ENCODE measurements at regions not wholly inside any gene's neighbourhood (a gene's known extent, or its start where the extent isn't known, plus 50 kb on each side); places are given as distances from the start of the nearest gene placed in this dataset.

DNA sequence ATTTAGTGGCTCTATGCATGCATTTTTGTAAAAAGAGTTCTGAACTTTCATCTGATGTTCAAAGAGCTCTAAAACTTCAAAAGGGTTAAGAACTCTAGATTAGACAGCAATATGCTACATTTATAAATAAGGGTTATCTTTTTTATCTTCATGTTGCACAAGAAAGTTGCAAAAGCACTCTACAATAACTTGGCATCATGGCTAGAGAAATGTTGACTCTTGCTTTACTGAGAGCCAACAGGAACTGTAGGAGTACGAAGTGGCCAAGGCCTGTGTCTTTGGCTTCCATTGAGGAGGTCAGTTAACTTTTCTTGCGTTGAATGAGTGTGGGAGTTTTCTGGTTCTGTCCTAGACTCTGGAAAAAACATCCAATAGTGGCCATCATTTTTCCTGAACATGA is 516.9 kb downstream of the TFAP2B start:
- DNase-seq = no peak

DNA sequence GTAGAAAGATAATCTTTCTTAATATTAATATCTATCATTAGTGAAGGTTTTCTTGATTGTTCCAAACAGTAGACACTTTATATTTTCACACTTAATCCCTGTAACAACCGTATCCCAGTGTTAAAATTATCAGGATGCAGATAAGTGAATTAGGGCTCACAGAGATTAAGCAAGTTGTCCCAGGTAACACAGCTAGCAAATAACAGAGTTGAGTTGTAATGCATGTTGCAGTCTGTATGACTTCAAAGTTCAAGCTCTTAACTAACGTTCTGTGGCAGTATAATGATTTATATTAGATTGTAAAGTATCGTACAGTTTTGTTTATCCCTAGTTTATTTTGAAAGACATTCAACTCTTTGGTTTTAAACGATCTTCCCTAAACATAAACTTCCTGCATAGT is 517.5 kb downstream of the TFAP2B start:
- DNase-seq = no peak

DNA sequence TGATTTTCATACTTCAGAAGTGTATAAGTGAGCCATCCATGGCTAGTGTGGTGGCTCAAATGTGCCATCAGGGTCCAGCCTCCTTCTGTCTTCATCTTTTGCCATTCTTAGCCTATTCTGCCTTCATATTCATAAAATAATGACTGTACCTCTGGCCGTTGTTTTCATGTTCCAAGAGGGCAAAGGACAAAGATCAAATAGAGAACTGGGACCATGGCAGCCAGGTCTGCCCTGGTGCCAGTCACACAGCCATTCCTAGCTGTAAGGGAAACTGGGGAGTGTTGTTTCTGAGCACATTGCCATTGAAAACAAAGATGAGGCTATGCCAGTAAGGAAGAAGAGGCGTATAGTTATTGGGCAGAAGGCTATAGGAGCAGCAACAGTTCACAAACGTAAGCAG is 518.6 kb downstream of the TFAP2B start:
- no peak for DNase-seq

DNA sequence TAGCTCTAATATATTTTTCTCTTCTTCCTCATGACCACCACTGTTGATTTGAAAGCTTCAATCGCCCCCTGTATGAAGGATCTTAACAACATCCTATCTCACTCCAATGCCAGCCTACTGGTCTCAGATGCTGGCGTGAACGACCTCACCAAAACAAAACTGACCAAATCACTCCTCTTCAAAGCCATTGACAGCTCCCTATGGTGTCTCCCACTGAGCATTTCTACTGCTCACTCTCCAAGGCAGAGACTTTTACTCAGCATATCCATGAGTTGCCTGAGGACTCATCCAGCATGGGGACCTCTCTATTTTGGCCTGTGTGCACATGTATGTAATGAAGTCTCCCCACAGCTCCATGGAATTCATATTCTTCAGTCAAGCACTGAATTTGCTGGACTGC is 520.4 kb downstream of the TFAP2B start:
- DNase-seq = no peak

DNA sequence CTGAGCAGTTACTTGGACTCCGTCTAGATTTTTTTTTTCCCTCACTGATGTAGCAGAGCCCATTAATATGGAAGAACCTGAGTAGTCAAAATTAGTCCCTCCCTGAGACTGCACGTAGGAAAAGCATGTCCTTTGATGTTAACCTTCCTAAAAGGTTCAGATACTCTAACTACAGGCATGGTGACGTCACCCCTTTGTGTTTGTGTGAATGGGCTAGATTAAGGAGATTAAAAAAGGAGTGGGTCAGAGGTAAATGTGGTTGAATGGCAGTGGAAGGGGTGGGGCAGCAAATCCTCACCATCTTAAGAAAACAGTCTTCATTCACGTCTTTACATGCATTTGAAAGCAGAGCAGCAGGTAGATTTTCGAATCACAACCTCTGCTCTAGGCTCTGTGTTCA is 521.1 kb downstream of the TFAP2B start:
- no peak for DNase-seq

DNA sequence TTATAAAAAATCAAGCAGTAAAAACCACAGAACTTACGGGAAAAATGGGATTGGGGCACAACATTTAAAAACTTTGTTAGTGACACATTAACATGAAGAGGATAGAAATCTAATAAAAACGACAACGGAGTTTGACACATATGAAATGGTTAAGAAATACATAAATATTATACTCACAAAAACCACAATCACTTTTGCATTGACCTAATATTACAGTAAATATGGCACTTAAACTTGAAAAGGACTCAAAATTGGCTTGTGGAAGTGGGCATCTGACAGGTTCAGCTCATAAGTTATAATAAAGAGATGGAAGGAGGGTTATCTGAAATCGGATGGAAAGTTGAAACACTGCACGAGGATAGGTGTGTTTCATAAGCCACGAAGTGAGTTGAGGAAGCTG is 523.7 kb downstream of the TFAP2B start:
- DNase-seq = no peak

DNA sequence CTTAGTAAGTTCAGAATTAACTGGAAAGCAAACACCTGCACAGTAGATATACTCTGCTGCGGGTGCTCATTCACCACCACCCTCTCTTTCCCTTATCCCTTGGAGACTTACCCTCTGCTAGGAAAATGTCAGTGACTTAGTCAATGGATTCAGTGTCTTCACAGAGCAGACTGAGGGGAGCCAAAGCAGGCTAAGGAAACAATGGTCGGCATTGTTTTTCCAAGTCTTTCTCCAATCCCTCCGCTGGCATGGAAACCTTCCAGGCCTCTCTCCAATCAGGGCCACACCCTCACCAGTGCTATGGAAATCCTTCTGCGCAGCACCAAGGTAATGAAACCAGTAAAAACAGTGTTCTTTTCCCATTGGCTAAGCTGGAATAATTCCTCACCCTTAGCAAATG is 531.2 kb downstream of the TFAP2B start:
- DNase-seq = no peak

DNA sequence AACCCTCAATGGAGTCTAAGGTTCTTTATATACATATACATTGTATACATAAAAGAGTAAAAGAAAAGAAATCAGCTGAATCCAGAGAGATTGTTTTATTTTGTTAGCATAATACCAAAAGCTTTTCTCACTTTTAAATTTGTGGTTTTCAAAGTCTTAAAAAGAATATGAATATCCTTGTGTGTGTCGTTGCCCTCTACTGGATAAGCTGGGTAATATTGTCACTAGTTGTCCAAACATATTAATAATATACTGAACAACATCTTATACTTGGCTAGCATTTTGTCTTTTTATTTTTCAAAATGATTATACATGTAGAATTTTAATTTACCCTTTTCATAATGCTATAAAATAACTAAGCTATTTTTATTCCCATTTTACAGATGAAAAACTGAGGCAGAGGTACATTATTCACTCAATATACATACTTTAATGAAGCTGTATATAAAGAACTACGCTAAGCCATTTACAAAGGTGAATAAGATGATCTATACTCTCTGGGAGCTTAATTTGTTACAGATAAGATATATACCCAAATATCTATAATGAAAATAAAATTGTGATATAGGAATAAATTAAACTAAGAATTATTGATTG is 531.7 kb downstream of the TFAP2B start:
- peak; percentile 26 for DNase-seq

DNA sequence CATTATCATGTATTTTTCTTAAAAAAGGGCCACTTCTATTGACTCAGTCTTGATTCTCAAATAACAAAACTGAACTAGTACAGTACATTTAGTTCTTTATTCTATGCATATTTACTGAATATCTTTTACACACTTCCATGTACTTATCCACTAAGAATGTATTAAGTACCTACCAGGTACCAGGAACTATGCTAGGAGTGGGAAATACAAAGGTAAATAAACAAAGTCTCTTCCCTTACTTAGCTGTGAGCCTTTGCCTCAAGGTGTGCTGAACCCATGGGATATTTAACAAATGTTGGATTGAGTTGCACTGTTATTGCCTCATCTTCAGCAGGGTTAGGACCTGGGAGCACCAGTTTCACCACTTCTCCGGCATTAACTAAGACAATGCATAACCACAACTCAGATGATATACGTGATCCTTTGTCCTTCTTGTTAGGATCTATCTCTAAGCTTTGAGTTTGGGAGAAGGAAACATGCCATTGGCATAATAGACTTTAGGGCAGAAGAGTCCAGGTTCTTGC is 533.9 kb downstream of the TFAP2B start:
- DNase-seq = no peak

DNA sequence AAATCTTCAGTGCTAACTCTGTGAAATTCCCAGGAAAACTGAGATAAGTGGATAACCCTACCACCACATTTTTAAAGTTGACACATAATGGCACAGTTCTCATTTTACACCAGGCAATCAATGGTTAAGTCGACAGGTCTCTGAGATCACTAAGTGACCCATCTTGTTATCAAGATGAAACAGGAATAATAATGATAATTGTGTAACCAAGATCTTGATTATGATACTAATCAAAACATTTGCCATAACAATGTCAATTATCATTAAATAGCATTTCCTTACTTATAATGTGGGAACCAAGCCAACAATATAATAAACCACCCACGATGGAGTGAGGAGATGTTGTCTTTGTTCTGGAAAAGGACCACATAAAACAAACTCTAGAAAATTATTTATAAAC is 541.6 kb downstream of the TFAP2B start:
- DNase-seq = no peak

DNA sequence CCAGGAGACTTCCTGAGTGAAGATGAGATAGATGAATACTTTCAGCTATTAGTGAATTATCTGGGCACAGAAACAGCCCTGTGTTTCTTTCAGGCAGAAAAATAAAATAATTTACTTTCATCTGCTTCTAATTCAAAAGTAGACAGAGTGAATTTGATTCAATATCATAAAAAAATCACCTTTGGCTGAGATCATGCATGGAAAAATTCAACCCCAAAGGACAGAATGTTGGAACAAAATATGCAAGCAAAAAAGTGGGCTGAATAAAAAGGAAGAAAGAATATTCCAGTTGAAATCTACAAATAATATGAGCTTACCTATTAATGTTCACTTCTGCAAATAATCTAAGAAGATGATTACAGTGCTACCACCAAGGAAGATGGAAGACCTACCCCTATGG is 546.9 kb downstream of the TFAP2B start:
- no peak for DNase-seq

DNA sequence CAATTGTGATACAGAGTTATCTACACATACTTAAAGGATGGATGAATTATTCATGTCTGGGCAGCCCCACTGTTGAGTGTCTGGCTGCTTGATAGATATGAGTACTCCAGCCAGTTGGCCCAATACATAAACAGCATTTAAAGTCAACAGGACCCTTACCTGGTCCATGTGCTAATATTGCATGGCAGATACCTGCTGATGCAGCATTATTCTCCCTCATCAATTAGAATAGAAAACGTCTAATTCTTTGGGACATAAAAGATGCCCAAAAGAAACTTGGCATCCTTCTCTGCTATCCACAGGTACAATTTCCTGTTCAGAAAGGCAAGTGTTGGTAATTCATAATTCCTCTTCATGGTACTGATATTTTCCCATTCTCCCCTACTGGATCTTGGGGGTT is 550.8 kb downstream of the TFAP2B start:
- DNase-seq = no peak

DNA sequence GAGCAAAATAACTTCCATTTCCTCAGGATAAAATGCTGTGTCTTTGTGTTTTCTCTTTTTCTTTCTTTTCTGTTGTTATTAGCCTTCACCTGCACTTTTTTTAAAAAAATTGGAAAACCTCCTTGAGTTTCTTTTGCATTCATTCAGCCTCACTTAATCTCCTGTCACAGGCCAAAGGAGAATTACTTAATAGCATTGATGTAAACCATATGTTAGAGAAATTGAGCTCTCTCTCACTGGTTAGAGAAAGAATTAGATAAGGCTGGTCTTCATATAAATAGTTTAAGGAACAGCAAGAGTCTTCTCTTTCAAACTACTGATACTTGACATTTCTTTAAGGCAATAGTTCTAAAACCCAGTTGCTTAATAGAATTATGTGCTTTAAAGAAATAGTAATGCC is 564.2 kb downstream of the TFAP2B start:
- DNase-seq = no peak

DNA sequence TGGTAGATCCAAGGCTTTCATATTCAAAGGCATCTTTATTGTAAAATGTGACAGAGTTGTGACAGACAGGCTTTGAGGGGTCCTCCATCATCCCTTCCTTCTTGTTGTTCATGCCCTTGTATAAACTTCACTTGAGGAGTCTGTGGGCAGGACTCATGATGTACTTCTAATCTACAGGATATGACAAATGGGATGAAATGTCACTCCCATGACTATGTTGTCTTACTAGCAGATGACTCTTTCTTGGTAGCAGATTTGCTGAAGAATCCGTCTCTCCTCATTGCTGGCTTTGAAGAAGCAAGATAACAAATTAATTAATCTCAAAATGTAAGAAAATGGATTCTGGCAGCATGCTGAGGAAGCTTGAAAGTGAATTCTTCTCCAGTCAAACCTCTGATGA is 566.1 kb downstream of the TFAP2B start:
- DNase-seq = no peak

DNA sequence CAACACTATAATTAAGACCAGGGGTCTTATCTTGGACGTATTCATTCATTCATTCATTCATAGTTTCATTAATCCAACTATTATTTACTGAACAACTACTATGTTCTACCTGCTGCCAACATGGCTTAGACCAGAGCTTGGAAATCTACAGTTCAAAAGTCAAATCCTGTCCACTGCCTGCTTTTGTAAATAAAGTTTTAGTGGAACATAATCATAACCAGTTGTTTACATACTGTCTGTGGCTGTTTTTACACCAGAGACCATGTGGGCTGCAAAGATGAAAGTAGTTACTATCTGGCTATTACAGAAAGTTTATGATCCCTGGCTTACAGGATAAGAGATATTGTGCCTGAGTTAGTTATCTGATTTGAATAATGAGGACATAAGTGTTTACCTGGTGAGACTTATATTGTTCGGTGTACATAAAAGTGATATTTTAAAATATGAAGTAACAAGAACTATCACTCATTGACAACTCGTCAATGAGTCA is 567.7 kb downstream of the TFAP2B start:
- peak; percentile 13 for DNase-seq

DNA sequence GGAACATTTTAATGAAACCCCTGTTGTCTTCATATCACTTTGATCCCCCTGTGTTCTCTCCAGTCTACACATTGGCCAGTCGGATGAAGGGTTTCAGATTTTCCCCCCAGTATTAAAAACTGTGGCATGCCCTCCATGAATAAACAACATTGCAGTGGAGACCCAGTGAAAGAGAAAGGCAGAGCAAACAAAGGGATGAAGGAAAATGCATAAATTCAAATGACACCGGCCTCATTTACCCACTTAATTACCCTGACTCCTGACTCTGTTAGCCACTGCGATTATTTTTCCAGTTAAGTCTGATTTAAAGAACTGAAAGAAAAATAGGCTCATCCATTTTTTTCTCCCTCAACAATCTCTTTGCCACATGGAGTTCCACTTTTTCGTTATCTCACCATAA is 569.2 kb downstream of the TFAP2B start:
- DNase-seq = no peak

DNA sequence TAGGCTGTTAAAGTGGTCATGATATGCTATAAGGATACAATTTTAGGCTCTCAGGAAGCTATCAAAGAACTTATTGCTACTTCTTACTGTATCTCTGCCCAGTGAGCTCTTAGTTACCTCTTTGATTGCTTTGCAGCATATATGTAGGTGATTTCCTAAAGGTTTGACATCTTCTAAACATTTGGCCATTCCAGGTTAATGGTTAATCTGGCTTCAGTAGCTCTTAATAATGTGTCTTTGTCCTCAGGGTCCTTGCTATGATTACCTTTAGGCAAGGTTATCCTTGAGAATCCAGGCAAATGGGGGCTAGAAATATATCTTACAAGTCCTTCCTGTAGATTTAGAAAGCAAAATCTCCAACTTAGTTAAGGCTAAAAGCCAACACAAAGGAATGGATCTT is 575.4 kb downstream of the TFAP2B start:
- no peak for DNase-seq

DNA sequence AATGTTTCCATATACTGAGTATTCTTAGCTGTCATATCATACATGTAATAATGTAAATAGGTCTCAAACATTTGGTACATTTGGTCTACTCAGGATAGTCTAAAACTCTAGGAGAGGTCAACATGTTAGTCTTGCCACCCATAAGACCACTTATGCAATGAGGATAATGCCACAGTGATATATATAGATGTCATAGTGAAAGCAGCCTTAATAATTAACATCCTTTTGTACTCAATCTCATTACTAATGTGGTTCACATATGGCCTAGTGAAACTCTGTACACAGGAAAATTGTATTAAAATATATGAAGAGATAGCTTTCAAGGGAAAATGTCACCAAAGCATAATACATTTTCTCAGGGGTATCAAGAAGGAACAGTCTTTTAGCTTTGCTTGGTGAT is 577.9 kb downstream of the TFAP2B start:
- DNase-seq = no peak

DNA sequence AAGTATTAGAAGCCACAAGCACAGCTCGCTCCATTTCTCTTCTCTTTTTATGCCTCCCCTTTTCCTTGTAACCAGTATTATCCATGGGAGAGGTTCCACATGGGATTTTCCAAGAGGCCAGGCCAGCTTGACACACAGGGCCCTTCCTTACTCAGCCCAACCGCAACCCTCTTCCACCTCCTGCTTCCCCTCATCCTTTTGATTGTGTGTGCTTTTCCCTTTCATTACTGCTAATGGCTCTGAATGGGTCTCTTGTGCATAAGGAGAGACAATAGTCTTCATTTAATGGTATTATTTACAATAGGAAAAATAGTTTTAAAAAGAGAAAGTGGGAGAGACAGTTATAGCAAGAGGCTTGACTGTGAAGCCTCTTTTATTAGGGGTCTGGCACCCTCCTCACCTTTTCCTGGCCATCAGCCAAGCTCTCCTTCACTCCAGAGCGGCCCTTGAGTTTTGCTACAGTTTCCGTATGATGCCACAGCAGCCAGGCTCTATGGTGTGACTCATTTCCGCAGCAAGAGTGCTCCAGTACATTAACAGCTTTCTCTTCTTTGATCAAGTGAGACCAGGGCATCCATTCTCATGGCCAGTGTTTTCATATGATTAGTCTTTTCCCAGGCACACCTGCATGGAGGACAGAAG is 579.5 kb downstream of the TFAP2B start:
- peak; percentile 10 for DNase-seq

DNA sequence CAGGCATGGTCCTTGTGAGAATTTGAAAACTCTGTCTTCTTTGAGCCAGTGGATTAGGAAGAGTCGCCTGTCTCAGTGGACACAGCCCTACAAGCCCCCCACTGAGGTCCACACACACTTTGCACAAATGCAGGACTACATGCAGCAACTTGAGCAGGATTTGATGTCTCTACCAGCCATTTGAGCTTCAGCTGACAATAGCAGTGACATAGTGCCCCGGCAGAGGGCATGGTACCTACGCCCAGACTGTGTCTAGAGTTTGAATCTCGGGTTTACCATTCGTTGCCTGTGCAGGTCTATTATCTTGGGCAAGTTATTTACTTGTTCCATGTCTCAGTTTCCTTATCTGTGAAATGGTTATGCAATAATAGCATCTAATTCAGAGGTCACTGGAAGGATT is 580.1 kb downstream of the TFAP2B start:
- peak; percentile 51 for DNase-seq

DNA sequence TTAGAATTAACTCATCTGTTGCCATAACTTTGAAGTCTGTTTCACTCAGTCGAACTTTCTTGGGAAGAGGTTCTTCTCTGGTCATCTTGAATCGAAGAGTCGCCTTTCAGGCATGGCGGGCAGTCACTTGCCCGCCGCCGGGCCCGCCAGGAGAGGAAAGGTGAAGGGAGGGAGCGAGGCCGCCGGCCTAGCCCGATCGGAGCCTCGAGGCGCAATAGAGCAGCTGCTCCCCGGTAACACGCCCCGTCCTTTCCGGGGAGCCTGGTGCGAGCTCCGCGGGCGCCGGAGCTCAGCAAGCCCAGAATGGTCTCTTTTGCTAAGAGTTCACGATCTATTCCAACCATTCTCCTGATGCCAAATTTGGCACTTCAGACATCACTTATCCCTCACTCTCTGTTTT is 591.8 kb downstream of the TFAP2B start:
- DNase-seq = no peak

DNA sequence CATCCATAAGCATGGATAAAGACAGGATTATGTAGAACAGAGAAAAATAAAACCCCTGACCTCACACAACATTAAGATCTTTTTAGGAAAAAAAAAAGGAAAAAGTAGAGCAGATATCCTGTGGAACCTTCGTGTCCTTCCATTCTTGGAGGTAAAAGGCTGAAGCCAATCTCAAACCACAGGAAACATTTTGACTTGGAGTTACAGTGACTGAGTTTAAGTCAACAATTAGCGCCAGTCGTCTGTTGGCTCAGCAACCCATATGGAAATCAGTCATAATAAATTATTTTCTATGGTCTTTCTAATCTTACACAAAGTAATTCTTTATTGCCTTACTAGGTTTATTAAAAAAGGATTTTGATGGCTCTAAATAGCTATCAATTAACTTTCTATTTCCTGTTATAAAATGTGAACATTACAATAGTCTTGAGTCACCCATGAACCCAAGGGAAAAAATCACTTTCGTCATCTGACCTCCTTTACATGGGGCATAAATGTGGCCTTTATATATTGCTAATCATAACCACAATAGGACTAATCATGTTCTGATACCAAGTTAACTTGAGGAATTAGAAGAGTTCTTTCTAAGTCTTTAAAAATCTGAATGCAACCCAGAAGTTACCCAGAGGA is 592.9 kb downstream of the TFAP2B start:
- DNase-seq = no peak

DNA sequence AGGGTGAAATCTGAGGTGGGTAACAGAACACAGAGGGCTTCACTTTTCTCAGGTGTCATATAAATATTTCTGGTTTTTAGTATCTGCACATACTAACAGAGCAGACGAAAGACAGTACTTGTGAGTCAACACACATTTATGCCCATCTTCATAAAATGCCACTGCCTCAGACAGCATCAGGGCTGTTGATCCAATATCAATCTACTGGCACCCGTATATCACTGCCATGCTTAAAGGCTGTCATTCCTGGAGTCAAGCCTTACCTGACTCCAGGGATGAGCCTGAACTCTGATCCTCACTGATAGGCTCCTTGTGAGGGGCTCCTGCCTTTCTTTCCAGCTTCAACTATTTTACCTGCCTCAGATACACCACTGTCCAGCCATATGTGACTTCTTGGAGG is 595.7 kb downstream of the TFAP2B start:
- DNase-seq = no peak

DNA sequence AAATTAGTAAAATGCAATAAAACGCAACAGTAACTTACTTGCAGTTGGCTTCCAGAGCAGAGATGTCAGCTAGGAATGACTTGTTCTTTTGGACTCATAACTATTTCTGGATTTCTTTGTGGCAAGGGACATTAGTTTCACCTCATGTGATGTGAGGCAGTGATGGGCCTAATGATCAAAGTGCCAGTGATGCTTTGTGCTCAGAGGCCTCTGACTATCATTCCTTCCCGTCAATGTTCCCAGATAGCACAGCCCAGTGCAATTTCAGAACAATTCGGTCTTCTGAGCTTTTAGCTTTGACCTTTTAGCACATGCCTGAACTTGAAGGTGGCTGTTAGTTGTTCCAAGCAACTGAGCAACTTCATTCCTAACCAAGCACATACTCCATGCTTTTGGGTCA is 596.8 kb downstream of the TFAP2B start:
- DNase-seq = no peak
